Lower lobe of right lung (tissue), 2 donors: ENCODE measurements at regions not wholly inside any gene's neighbourhood (a gene's known extent, or its start where the extent isn't known, plus 50 kb on each side); places are given as distances from the start of the nearest gene placed in this dataset.
"Not testable (repeated sequence)": the region's sequence is repeated elsewhere in the genome, so short reads cannot be mapped to it uniquely, and the experiment has no call there.

ENCODE experiments used
- ATAC-seq, 2 donors: fragments of 200-7000 bp; cut with Tn5 transposase; one replicate each; pipeline ENCODE4 v1.9.1; 2020 to 2022; ENCODE audit warnings: mild to moderate bottlenecking in 2 of 2, moderate library complexity in 2 of 2
- DNase-seq: peaks from one replicate; pipeline ENCODE4 v3.0.0-alpha.2; 2020
- H3K27ac ChIP-seq: fragments of 200-600 bp; one replicate; pipeline ENCODE4 v1.8.0; 2022
- H3K27me3 ChIP-seq: fragments of 200-600 bp; one replicate; pipeline ENCODE4 v1.8.0; 2022; ENCODE audit warnings: low read depth
- H3K36me3 ChIP-seq: fragments of 200-600 bp; one replicate; pipeline ENCODE4 v1.8.0; 2022; ENCODE audit warnings: mild to moderate bottlenecking
- H3K4me1 ChIP-seq: fragments of 200-600 bp; one replicate; pipeline ENCODE4 v1.8.0; 2022
- H3K4me3 ChIP-seq: fragments of 200-600 bp; one replicate; pipeline ENCODE4 v1.8.0; 2022; ENCODE audit warnings: mild to moderate bottlenecking
- H3K9me3 ChIP-seq: fragments of 200-600 bp; one replicate; pipeline ENCODE4 v1.8.0; 2022
- intact Hi-C: fragments of 100-400 bp; cut with DNase I; formaldehyde crosslinking; loops from one replicate; pipeline ENCODE4 v1.11.0; 2022
- TF ChIP-seq, protein P1 (sequence below): fragments of 200-600 bp; IDR thresholded peaks from one replicate; pipeline ENCODE4 v1.8.0; 2022; ENCODE audit warnings: antibody characterized with exemption, mild to moderate bottlenecking
- donor health status: DM: no; HTN: yes; CAD: no; lungs with severe emphysema.

DNA sequence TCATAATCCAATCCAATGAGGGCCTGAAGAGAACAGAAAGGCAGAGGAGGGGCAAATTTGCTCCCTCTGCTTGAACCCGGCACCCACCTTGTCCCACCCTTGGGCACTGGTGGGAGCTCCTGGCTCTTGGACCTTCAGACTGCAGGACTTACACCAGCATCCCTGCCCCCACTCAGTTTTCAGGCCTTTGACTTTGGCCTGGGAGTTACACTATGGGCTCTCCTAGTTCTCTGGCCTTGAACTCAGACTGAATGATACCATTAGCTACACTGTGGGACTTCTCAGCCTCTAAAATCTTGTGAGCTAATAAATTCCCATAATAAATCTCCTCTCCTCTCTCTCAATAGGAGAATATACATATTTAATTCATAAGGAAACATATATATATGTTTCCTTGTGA, 114.4 kb downstream of the AHR start:
- TF ChIP-seq, protein P1, sequence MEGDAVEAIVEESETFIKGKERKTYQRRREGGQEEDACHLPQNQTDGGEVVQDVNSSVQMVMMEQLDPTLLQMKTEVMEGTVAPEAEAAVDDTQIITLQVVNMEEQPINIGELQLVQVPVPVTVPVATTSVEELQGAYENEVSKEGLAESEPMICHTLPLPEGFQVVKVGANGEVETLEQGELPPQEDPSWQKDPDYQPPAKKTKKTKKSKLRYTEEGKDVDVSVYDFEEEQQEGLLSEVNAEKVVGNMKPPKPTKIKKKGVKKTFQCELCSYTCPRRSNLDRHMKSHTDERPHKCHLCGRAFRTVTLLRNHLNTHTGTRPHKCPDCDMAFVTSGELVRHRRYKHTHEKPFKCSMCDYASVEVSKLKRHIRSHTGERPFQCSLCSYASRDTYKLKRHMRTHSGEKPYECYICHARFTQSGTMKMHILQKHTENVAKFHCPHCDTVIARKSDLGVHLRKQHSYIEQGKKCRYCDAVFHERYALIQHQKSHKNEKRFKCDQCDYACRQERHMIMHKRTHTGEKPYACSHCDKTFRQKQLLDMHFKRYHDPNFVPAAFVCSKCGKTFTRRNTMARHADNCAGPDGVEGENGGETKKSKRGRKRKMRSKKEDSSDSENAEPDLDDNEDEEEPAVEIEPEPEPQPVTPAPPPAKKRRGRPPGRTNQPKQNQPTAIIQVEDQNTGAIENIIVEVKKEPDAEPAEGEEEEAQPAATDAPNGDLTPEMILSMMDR, result no peak
- H3K27ac ChIP-seq, result no peak overlapping the region
- H3K36me3 ChIP-seq, result no peaks in the 10 kb centered on the region
- no peak overlapping the region for H3K4me3 ChIP-seq
- H3K9me3 ChIP-seq, result no peaks in the 10 kb centered on the region
- intact Hi-C loops, result no loop called here
- ATAC-seq (no peak), DNase-seq (no peak)
- peaks cover 12% of the 10 kb centered on the region for H3K4me1 ChIP-seq
- no peaks in the 10 kb centered on the region for H3K27me3 ChIP-seq

DNA sequence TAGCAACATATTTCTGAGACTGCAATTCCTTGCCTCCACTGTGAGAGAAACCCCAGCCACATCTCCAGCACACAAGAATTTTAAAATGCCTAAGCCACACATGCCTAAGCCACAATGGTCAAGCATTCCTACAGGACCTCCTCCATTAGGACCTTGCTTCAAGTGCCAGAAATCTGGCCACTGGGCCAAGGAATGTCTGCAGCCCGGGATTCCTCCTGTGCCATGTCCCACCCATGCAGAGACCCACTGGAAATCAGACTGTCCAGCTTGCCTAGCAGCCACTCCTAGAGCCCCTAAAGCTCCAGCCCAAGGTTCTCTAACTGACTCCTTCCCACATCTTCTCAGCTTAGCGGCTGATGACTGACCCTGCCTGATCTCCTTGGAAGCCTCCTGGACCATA, 117.5 kb downstream of the AHR start:
- no peaks in the 10 kb centered on the region for H3K27me3 ChIP-seq
- no peak overlapping the region for H3K4me3 ChIP-seq
- no peak for ATAC-seq
- H3K4me1 ChIP-seq, result no peaks in the 10 kb centered on the region
- H3K9me3 ChIP-seq, result no peaks in the 10 kb centered on the region
- H3K36me3 ChIP-seq, result no peaks in the 10 kb centered on the region
- DNase-seq, result no peak
- TF ChIP-seq, protein P1, result no peak
- intact Hi-C loops, result no loop called here
- no peak overlapping the region for H3K27ac ChIP-seq

DNA sequence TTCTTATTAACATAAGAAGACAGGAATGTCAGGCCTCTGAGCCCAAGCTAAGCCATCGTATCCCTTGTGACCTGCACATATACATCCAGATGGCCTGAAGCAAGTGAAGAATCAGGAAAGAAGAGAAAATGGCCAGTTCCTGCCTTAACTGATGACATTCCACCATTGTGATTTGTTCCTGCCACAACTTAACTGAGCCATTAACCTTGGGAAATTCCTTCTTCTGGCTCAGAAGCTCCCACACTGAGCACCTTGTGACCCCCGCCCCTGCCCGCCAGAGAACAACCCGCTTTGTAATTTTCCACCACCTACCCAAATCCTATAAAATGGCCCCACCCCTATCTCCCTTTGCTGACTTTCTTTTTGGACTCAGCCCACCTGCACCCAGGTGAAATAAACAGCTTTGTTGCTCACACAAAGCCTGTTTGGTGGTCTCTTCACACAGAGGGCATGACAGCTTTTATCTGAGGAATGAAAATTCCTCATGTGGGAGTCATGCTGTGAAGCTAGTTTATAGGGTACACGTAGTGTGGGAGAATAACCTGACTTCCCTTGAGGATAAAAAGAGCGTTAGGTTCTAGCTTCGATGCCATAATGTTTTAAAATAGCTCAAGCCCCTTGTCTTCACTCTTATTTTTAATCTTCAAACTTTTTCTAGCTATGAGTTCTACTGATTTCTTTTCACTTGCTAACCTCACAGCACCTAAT, 122.0 kb downstream of the AHR start:
- ATAC-seq, intact Hi-C loops, H3K27ac ChIP-seq, H3K9me3 ChIP-seq, DNase-seq, H3K4me1 ChIP-seq, H3K36me3 ChIP-seq, H3K27me3 ChIP-seq, H3K4me3 ChIP-seq: not testable (repeated sequence)

DNA sequence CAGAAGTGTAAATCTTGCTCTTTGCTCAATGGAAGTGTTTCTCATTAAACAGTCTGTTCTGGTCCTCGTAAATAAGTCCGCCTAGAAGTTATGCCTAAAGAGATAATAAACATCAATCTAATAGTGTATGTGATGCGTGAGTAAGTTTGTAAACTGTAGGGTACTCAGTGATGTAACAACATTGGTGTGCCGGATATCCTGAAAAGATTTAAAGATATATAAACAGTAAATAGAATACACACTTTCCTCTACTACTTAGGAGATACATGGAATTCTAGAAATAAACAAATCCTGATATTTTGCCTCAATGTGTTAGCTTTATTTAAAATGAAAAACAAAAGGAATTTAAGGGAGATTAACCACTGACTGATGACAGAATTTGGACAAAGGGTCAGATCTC, 123.5 kb downstream of the AHR start:
- TF ChIP-seq, protein P1, result no peak
- no peak for ATAC-seq

DNA sequence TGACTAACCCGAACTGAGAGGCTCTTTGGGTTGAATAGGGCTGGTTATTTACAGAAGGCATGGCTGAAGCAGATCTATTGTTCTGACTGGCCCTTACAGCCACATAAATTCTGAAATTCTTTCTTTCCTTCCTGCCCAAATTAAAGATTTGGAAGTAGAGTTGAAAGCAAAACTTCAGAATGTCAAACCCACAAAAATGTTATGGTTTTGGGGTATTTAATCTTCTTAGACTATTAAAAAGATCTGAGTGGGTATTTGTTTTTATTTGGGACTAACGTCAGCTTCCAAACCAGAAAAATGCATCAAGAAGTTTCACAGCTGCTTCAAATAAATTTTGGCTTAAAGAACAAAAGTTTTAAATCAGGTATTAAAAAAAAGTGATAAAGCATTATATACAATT, 124.5 kb downstream of the AHR start:
- DNase-seq (no peak), ATAC-seq (no peak)
- Histone ChIP-seq H3K9me3 (peaks cover 4% of the 10 kb centered on the region), H3K4me3 (no peak overlapping the region), H3K27me3 (no peaks in the 10 kb centered on the region), H3K36me3 (no peaks in the 10 kb centered on the region), H3K4me1 (no peaks in the 10 kb centered on the region), H3K27ac (no peak overlapping the region)
- intact Hi-C loops, result no loop called here
- TF ChIP-seq, protein P1, result no peak

More for the DNA sequence above, 123.5 kb downstream of the AHR start:
- DNase-seq, result no peak
- no peaks in the 10 kb centered on the region for H3K9me3 ChIP-seq
- H3K27me3 ChIP-seq, result no peaks in the 10 kb centered on the region
- intact Hi-C loops, result no loop called here
- no peaks in the 10 kb centered on the region for H3K36me3 ChIP-seq
- no peak overlapping the region for H3K27ac ChIP-seq
- H3K4me1 ChIP-seq, result no peaks in the 10 kb centered on the region
- no peak overlapping the region for H3K4me3 ChIP-seq

DNA sequence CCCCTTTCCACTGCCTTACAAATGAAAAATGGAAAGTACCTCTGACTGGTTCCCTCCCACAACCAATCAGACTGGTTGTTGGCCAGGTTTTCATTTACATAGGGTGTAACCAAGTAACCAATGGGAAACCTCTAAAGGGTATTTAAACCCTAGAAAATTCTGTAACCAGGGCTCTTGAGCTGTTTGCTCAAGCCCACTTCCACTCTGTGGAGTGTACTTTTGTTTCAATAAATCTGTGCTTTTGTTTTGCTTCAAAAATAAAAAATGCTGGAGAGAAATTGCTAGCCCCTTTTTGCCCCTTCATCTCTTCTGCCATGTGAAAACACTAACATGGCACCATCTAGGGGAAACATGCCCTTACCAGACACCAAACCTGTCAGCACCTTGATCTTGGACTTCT, 129.5 kb downstream of the AHR start:
- TF ChIP-seq, protein P1, result no peak
- ATAC-seq (no peak), DNase-seq (no peak)
- Histone ChIP-seq H3K9me3 (peaks cover 15% of the 10 kb centered on the region), H3K36me3 (no peaks in the 10 kb centered on the region), H3K4me1 (no peaks in the 10 kb centered on the region), H3K27ac (no peak overlapping the region), H3K27me3 (no peaks in the 10 kb centered on the region), H3K4me3 (no peak overlapping the region)
- intact Hi-C loops, result no loop called here
